GM10266 (cell line): ENCODE measurements at regions not wholly inside any gene's neighbourhood (a gene's known extent, or its start where the extent isn't known, plus 50 kb on each side); places are given as distances from the start of the nearest gene placed in this dataset.
A peak's percentile ranks its signal among the peaks of the same experiment; 100 is the strongest.

Experiments
- DNase-seq: peaks from one replicate; pipeline ENCODE4 v3.0.0; 2012; ENCODE audit errors: extremely low spot score
- TF ChIP-seq, protein P1 (sequence below): IDR thresholded peaks from 2 replicates; pipeline ENCODE4 v1.5.1; 2012; ENCODE audit warnings: mild to moderate bottlenecking, low read depth; ENCODE audit not compliant: control insufficient read depth, insufficient read depth; ENCODE audit errors: missing control alignments

DNA sequence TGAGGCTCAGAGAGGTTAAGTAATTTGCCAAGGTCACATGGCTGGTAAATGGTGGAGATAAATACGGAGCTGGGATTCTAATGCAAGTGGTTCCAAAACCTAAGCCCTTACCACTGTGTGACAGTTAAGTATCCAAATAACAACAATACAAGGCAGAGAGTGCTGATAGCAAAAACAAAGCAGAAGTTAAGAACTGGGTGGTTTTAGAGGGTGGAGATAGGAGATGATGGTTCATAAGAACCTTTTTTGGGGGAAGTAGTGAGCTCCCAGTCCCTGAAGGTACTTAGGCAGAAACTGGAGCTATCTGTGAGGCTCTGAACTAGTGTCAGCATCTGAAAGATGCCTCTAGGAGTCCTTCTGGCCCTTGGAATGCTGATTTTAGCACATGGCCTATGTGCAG lies 56.2 kb upstream of the UBE2L5 start:
- TF ChIP-seq, protein P1, sequence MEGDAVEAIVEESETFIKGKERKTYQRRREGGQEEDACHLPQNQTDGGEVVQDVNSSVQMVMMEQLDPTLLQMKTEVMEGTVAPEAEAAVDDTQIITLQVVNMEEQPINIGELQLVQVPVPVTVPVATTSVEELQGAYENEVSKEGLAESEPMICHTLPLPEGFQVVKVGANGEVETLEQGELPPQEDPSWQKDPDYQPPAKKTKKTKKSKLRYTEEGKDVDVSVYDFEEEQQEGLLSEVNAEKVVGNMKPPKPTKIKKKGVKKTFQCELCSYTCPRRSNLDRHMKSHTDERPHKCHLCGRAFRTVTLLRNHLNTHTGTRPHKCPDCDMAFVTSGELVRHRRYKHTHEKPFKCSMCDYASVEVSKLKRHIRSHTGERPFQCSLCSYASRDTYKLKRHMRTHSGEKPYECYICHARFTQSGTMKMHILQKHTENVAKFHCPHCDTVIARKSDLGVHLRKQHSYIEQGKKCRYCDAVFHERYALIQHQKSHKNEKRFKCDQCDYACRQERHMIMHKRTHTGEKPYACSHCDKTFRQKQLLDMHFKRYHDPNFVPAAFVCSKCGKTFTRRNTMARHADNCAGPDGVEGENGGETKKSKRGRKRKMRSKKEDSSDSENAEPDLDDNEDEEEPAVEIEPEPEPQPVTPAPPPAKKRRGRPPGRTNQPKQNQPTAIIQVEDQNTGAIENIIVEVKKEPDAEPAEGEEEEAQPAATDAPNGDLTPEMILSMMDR, result no peak
- DNase-seq, result no peak

DNA sequence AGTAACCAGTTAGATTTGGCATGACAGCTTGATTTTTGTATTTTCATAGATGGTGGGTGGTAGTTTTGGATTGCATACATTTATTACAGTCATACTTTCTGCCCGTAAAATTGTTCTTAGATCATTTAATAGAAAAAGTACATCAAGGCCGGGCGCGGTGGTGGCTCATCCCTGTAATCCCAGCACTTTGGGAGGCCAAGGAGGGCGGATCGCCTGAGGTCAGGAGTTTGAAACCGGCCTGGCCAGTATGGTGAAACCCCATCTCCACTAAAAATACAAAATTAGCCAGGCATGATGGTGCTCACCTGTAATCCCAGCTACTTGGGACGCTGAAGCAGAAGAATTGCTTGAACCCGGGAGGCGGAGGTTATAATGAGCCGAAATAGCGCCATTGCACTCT lies 55.0 kb upstream of the UBE2L5 start:
- no peak for DNase-seq
- TF ChIP-seq, protein P1, result no peak

DNA sequence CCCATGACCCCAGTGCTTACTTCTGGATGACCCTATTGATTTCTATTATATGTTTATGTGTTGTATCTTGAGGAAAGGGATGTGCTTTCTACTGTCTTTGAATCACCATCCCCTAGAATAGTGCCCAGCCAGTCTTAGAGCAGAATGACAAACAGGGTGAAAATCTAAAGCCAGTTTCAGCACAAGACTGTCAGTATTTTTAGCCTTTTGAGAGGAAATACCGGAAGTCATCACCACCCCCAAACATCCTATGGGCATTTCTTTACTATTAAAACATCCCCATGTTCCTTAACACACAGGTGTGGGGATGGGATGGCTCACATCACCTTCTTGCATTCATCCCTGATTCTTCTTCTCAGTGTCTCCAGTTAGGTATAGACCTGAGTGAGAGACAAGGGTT lies 52.1 kb upstream of the UBE2L5 start:
- TF ChIP-seq, protein P1, result no peak
- no peak for DNase-seq

DNA sequence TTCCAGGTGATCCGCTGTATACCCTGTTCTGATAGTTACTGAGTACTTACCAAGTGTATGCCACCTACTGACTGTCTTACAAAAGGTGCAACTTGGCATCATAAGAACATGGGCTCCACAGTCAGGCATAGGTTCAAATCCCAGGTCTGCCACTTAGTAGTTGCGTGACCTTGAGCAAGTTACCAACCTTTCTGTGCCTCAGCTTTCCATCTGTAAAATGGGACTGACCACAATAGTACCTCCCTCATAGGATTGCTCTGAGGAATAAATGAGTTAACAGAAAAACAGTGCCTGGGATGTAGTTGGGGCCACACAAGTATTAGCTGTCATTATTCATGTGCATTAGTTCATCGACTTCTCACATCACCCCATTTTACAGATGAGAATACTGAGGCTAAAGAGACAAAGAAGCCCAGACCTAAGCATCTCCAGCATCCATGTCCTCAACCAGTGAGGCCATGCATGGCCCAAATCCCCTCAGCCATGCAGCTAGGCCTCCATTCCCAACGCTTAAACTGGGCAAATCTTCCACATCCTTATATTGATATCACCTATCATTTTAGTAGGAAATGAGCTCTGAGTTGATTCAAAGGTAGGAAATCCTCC lies 51.3 kb upstream of the UBE2L5 start:
- TF ChIP-seq, protein P1, result no peak
- no peak for DNase-seq

DNA sequence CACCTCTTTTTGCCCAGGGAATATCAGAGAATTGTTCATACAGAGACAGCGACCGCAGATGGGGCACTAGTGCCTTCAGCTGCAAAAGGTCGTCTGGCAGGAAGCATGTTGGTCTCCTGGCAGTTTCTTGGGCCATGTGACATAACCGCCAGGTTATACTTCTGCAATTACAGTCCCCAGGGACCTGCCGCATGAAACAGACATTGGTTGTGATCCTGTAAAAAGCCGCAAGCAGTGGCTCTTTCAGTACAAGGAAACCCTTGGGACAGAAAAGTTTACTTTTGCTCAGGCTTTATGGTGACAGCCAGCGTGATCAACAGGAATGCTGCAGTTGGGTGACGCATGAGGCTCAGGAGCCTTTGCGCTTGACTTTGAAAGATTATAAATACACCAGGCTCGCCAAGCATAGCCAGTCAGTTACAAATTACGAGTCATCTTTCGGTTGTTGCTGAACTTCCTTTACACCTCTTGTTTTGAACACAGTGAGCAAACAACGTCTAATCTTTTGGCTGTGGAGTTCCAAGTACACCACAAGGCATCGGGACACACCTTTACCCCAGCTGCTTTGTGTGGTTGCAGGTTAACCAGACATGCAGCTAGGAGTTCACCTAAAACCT lies 50.5 kb upstream of the UBE2L5 start:
- peak; percentile 69 for DNase-seq
- TF ChIP-seq, protein P1, result no peak
